BJ (cell line): ENCODE measurements at regions not wholly inside any gene's neighbourhood (a gene's known extent, or its start where the extent isn't known, plus 50 kb on each side); places are given as distances from the start of the nearest gene placed in this dataset.

ENCODE experiments used
- CTCF ChIA-PET: fragments of 350-600 bp; formaldehyde crosslinking; extraction: SDS; loops from one replicate; lab custom pipeline; 2021; ENCODE audit warnings: antibody characterized with exemption, inconsistent platforms; lab: Yijun Ruan, JAX
- POLR2A ChIA-PET: fragments of 300-600 bp; sonication (Branson Sonifier 250); formaldehyde crosslinking; extraction: SDS; loops from one replicate; lab custom pipeline; 2021; ENCODE audit warnings: antibody characterized with exemption; lab: Charles Lee
- DNase-seq: peaks from one replicate; pipeline ENCODE4 v3.0.0-alpha.2; 2011; ENCODE audit warnings: low read depth
- H3K27me3 ChIP-seq: 2 replicates; pipeline ENCODE4 v1.6.0; 2011; ENCODE audit warnings: low read length; ENCODE audit not compliant: control insufficient read depth, insufficient read depth
- H3K36me3 ChIP-seq: 2 replicates; pipeline ENCODE4 v1.5.1; 2011; ENCODE audit warnings: low read length; ENCODE audit not compliant: control insufficient read depth, insufficient read depth
- H3K4me3 ChIP-seq: 2 replicates; pipeline ENCODE4 v1.5.1; 2011; ENCODE audit warnings: low read depth, mild to moderate bottlenecking, control low read depth, low read length
- CTCF ChIP-seq: IDR thresholded peaks from 2 replicates; pipeline ENCODE4 v1.5.1; 2011; ENCODE audit warnings: low read depth, mild to moderate bottlenecking, control low read depth, inconsistent platforms, low read length, moderate library complexity; ENCODE audit not compliant: insufficient read depth

DNA sequence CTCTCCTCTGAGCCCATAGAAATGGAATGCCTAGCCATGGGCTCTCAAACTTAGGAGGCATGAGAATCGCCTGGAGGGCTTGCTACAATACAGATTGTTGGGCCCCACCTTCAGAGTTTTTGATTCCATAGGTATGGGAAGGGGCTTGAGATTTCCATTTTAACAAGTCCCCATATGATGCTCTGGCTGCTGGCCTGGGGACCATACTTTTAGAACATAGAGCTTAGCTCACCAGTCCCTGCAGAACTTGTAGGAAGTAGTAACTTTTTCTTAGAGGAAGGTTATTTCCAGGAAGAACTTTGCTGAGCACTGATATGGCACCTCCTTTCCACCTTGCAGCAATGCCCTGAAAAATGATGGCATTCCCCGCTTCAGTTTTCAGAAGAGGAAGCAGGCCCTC, 177.0 kb upstream of the ZMIZ1 start:
- CTCF ChIA-PET: no interaction called here
- no peak for TF ChIP-seq CTCF
- H3K27me3 ChIP-seq: peaks cover 24% of the 10 kb centered on the region
- H3K36me3 ChIP-seq: no peaks in the 10 kb centered on the region
- POLR2A ChIA-PET: no interaction called here
- H3K4me3 ChIP-seq: no peak overlapping the region
- DNase-seq: no peak

DNA sequence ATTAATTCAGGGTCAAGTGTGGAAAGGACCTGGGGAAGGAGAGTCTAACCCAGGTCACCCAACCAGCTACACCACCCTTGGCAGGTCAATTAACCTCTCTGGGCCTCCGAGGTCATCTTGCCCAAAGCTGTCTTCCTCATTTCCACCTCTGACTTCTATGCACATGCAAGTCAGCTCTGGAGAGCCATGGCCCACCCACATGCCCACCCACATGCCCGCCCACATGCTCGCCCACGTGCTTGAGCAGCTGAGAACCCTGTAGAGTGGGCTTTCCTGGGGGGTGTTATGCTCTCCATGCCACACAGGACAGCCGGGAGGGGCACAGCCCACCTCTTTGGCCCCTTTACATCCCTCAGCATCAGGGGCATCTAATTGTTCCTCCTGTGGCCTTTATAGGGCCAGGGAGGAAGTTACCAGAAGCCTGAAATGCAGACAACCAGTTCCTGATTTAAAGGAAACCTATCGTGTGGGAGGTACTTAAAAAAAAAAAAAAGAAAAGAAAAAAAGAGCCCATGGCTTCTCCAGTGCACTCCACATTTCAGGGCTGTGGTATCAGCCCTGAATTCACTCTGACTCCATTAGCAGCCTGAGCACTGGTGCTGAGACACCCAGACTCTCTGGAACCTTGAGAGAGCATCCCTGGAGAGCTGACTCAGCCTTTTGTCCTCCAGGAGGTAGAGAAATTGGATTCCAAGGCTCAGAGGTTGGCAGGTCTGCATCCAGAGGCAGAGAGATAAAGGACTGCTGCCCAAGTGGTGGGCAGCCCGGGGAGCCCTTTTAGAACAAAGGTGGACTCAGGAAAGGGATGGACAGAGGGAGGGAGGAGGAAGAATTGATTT, 176.2 kb upstream of the ZMIZ1 start:
- no peak overlapping the region for H3K4me3 ChIP-seq
- H3K36me3 ChIP-seq: no peaks in the 10 kb centered on the region
- CTCF ChIA-PET: no interaction called here
- POLR2A ChIA-PET: no interaction called here
- no peak for TF ChIP-seq CTCF
- DNase-seq: no peak
- H3K27me3 ChIP-seq: peaks cover 24% of the 10 kb centered on the region

- H3K4me3 ChIP-seq: no peak overlapping the region
- peaks cover 24% of the 10 kb centered on the region for H3K27me3 ChIP-seq
- no peak for TF ChIP-seq CTCF
- ChIA-PET CTCF (no interaction called here), POLR2A (no interaction called here)
- DNase-seq: no peak
- H3K36me3 ChIP-seq: no peaks in the 10 kb centered on the region
Observed at GRCh38 chr10:78893217-78893616, 175.5 kb upstream of the ZMIZ1 start.

DNA sequence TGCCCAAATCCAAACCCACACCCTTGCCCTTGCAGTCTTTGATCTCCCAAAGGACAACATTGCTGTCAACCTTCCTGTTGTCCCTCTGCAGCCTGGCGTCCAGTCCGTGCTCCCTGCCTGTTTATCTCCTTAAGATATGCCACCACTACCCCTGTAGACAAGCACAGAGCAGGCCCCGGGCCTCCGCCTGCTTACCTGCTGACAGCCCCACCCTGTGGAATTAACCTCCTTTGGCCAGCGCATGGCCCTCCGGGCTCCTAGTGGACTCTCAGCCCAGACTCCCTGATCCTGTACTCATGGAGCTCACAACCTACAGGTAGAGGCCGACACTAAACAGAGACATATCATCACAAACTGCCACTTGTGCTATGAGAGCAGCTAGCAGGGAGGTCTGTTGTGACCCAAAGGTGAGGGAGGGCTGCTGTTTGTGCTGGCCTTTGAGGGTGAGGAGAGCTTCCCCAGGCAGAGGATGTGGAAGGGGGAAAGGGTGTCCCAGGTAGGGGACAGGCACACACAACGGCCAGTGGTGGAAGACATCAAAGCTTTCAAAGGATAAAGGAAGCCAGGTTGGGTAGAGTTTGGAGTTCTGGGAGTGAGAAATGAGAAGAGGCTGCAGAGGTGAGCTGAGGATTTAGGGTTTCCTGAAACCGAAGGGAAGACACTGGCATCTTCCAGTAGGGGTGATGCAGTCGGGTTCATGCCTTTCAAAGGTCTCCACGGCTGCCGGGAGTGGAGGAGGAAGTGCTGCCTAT, 174.5 kb upstream of the ZMIZ1 start:
- DNase-seq: no peak
- POLR2A ChIA-PET: no interaction called here

More for the DNA sequence above, 174.5 kb upstream of the ZMIZ1 start:
- H3K4me3 ChIP-seq: no peak overlapping the region
- H3K36me3 ChIP-seq: no peaks in the 10 kb centered on the region
- TF ChIP-seq CTCF: no peak
- peaks cover 21% of the 10 kb centered on the region for H3K27me3 ChIP-seq
- CTCF ChIA-PET: interaction anchor here (0.6 to 1.9 kb wide), 3 partner anchors 28 to 134 kb away, joined by 3 to 4 read pairs (median 3); no protein-coding TSS in a partner anchor
